H9 (cell line): ENCODE measurements at regions not wholly inside any gene's neighbourhood (a gene's known extent, or its start where the extent isn't known, plus 50 kb on each side); places are given as distances from the start of the nearest gene placed in this dataset.

Source experiments
- DNase-seq: peaks from one replicate; pipeline ENCODE4 v3.0.0-alpha.2; 2017
- H2AFZ ChIP-seq: one replicate; pipeline ENCODE4 v1.6.1; 2013; ENCODE audit warnings: mild to moderate bottlenecking, low read length, control low read depth, moderate library complexity
- H2AK5ac ChIP-seq: 2 replicates; pipeline ENCODE4 v1.6.1; 2013; ENCODE audit warnings: low read length, control low read depth, mixed read lengths; ENCODE audit not compliant: insufficient read length
- H2BK120ac ChIP-seq: one replicate; pipeline ENCODE4 v1.6.1; 2013; ENCODE audit warnings: low read depth, mild to moderate bottlenecking, low read length, control low read depth, inconsistent platforms; ENCODE audit not compliant: poor library complexity, severe bottlenecking
- H2BK12ac ChIP-seq: 2 replicates; pipeline ENCODE4 v1.6.1; 2013; ENCODE audit warnings: low read length, control low read depth, mixed read lengths, low read depth; ENCODE audit not compliant: insufficient read length
- H2BK15ac ChIP-seq: 2 replicates; pipeline ENCODE4 v1.6.1; 2013; ENCODE audit warnings: low read depth, low read length, control low read depth
- H2BK20ac ChIP-seq: one replicate; pipeline ENCODE4 v1.6.1; 2013; ENCODE audit warnings: low read depth, mild to moderate bottlenecking, low read length, control low read depth, inconsistent platforms; ENCODE audit not compliant: poor library complexity, severe bottlenecking
- H2BK5ac ChIP-seq: 2 replicates; pipeline ENCODE4 v1.6.1; 2013; ENCODE audit warnings: low read length, control low read depth, mixed read lengths; ENCODE audit not compliant: insufficient read length
- H3K14ac ChIP-seq: 2 replicates; pipeline ENCODE4 v1.6.1; 2013; ENCODE audit warnings: low read length, control low read depth; ENCODE audit not compliant: insufficient read depth
- H3K18ac ChIP-seq: 2 replicates; pipeline ENCODE4 v1.6.1; 2013; ENCODE audit warnings: low read depth, mild to moderate bottlenecking, mixed read lengths, low read length, control low read depth; ENCODE audit not compliant: insufficient read length
- H3K23ac ChIP-seq: 2 replicates; pipeline ENCODE4 v1.6.1; 2013; ENCODE audit warnings: low read length, control low read depth, mixed read lengths, low read depth; ENCODE audit not compliant: insufficient read length
- H3K23me2 ChIP-seq: 2 replicates; pipeline ENCODE4 v1.6.1; 2013; ENCODE audit warnings: low read depth, mild to moderate bottlenecking, mixed read lengths, low read length, control low read depth; ENCODE audit not compliant: insufficient read length, poor library complexity, severe bottlenecking
- H3K27ac ChIP-seq: 2 replicates; pipeline ENCODE4 v1.5.1; 2013; ENCODE audit warnings: low read length, control low read depth, mixed read lengths, low read depth; ENCODE audit not compliant: insufficient read length
- H3K27me3 ChIP-seq: 2 replicates; pipeline ENCODE4 v1.6.1; 2013; ENCODE audit warnings: low read length, control low read depth, inconsistent platforms; ENCODE audit not compliant: insufficient read depth
- H3K4ac ChIP-seq: 2 replicates; pipeline ENCODE4 v1.6.1; 2013; ENCODE audit warnings: low read depth, mild to moderate bottlenecking, control low read depth, inconsistent platforms, low read length, moderate library complexity
- H3K4me1 ChIP-seq: 2 replicates; pipeline ENCODE4 v1.6.1; 2013; ENCODE audit warnings: low read length, control low read depth, inconsistent platforms; ENCODE audit not compliant: insufficient read depth
- H3K4me2 ChIP-seq: 2 replicates; pipeline ENCODE4 v1.6.1; 2013; ENCODE audit warnings: low read length, control low read depth, mixed read lengths; ENCODE audit not compliant: insufficient read length, insufficient read depth
- H3K56ac ChIP-seq: 2 replicates; pipeline ENCODE4 v1.6.1; 2013; ENCODE audit warnings: low read depth, mild to moderate bottlenecking, mixed read lengths, low read length, control low read depth; ENCODE audit not compliant: insufficient read length
- H3K79me1 ChIP-seq: 2 replicates; pipeline ENCODE4 v1.6.1; 2013; ENCODE audit warnings: low read depth, mild to moderate bottlenecking, moderate library complexity, low read length, control low read depth, inconsistent platforms; ENCODE audit not compliant: insufficient read depth, poor library complexity, severe bottlenecking
- H3K79me2 ChIP-seq: 2 replicates; pipeline ENCODE4 v1.6.1; 2013; ENCODE audit warnings: low read length, control low read depth, inconsistent platforms; ENCODE audit not compliant: insufficient read depth
- H3K9ac ChIP-seq: 2 replicates; pipeline ENCODE4 v1.6.1; 2013; ENCODE audit warnings: low read length, control low read depth, mixed read lengths; ENCODE audit not compliant: insufficient read length; ENCODE audit errors: extremely low read depth
- H3K9me3 ChIP-seq: one replicate; pipeline ENCODE4 v1.6.1; 2013; ENCODE audit warnings: low read depth, low read length, inconsistent platforms; ENCODE audit not compliant: control insufficient read depth
- H3T11ph ChIP-seq: one replicate; pipeline ENCODE4 v1.6.1; 2013; ENCODE audit warnings: mild to moderate bottlenecking, low read length, control low read depth, inconsistent platforms
- H4K20me1 ChIP-seq: one replicate; pipeline ENCODE4 v1.6.1; 2013; ENCODE audit not compliant: control insufficient read depth, insufficient read length, insufficient read depth
- H4K5ac ChIP-seq: 2 replicates; pipeline ENCODE4 v1.6.1; 2013; ENCODE audit warnings: low read depth, mild to moderate bottlenecking, mixed read lengths, low read length, control low read depth; ENCODE audit not compliant: insufficient read length
- H4K8ac ChIP-seq: replicated peaks from 2 replicates; pipeline ENCODE4 v1.6.1; 2013; ENCODE audit warnings: low read length, control low read depth, mixed read lengths, low read depth; ENCODE audit not compliant: insufficient read length
- H4K91ac ChIP-seq: 2 replicates; pipeline ENCODE4 v1.6.1; 2013; ENCODE audit warnings: low read depth, mild to moderate bottlenecking, moderate library complexity, mixed read lengths, low read length, control low read depth; ENCODE audit not compliant: insufficient read length
- H3K27ac Mint-ChIP-seq, 3 experiments: 2 replicates in 2 of 3; 3 replicates in 1 of 3; pipeline ENCODE4 v1.8.0; 2020 to 2021; ENCODE audit warnings: mixed read lengths in 3 of 3, mild to moderate bottlenecking in 1 of 3, moderate library complexity in 1 of 3
- H3K27me3 Mint-ChIP-seq: 2 replicates; pipeline ENCODE4 v1.8.0; 2021; ENCODE audit warnings: low read depth, mild to moderate bottlenecking, moderate library complexity, mixed read lengths
- H3K36me3 Mint-ChIP-seq, 3 experiments: 2 replicates in 2 of 3; 3 replicates in 1 of 3; pipeline ENCODE4 v1.8.0; 2020 to 2021; ENCODE audit warnings: low read depth in 3 of 3, mixed read lengths in 3 of 3; ENCODE audit not compliant: insufficient read depth in 1 of 3
- H3K4me1 Mint-ChIP-seq, 2 experiments: 2 replicates each; pipeline ENCODE4 v1.8.0; 2020; ENCODE audit warnings: mixed read lengths in 2 of 2
- H3K4me3 Mint-ChIP-seq, 2 experiments: 2 replicates in 1 of 2; 3 replicates in 1 of 2; pipeline ENCODE4 v1.8.0; 2020 to 2021; ENCODE audit warnings: mild to moderate bottlenecking in 2 of 2, mixed read lengths in 2 of 2, moderate library complexity in 1 of 2
- H3K9me3 Mint-ChIP-seq, 2 experiments: 2 replicates in 1 of 2; 3 replicates in 1 of 2; pipeline ENCODE4 v1.8.0; 2020; ENCODE audit warnings: mild to moderate bottlenecking in 2 of 2, mixed read lengths in 2 of 2, moderate library complexity in 1 of 2
- TF ChIP-seq, protein P1 (sequence below): fragments of 200-600 bp; sonication (generic); conservative IDR thresholded peaks from 3 replicates; pipeline ENCODE4 v1.8.0; 2021; ENCODE audit warnings: antibody characterized with exemption, mild to moderate bottlenecking

GRCh38 chr12:118741194-118741593 is 240.1 kb upstream of the SRRM4 start:
- H3K79me1 ChIP-seq = no peaks in the 10 kb centered on the region
- no peaks in the 10 kb centered on the region for H3K9me3 ChIP-seq
- H4K8ac ChIP-seq = no peak overlapping the region
- H2BK20ac ChIP-seq = no peak overlapping the region
- H3K9me3 Mint-ChIP-seq = no peaks in the 10 kb centered on the region
- no peak overlapping the region for H3T11ph ChIP-seq
- H3K4me3 Mint-ChIP-seq = no peak overlapping the region
- TF ChIP-seq, protein P1, sequence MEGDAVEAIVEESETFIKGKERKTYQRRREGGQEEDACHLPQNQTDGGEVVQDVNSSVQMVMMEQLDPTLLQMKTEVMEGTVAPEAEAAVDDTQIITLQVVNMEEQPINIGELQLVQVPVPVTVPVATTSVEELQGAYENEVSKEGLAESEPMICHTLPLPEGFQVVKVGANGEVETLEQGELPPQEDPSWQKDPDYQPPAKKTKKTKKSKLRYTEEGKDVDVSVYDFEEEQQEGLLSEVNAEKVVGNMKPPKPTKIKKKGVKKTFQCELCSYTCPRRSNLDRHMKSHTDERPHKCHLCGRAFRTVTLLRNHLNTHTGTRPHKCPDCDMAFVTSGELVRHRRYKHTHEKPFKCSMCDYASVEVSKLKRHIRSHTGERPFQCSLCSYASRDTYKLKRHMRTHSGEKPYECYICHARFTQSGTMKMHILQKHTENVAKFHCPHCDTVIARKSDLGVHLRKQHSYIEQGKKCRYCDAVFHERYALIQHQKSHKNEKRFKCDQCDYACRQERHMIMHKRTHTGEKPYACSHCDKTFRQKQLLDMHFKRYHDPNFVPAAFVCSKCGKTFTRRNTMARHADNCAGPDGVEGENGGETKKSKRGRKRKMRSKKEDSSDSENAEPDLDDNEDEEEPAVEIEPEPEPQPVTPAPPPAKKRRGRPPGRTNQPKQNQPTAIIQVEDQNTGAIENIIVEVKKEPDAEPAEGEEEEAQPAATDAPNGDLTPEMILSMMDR = no peak
- H3K27ac ChIP-seq = no peak overlapping the region
- no peak for DNase-seq
- H4K5ac ChIP-seq = no peak overlapping the region
- H3K56ac ChIP-seq = no peak overlapping the region
- no peaks in the 10 kb centered on the region for H4K20me1 ChIP-seq
- no peaks in the 10 kb centered on the region for H3K36me3 Mint-ChIP-seq
- no peak overlapping the region for H2AK5ac ChIP-seq
- H2AFZ ChIP-seq = no peak overlapping the region
- peaks cover 4 to 9% of the 10 kb centered on the region in 2 experiments; a peak in 3 of 4 replicates for H3K4me1 Mint-ChIP-seq
- H3K4me1 ChIP-seq = no peaks in the 10 kb centered on the region
- H2BK12ac ChIP-seq = no peak overlapping the region
- H3K27me3 ChIP-seq = no peaks in the 10 kb centered on the region
- no peak overlapping the region for H3K18ac ChIP-seq
- H3K4me2 ChIP-seq = no peak overlapping the region
- H3K9ac ChIP-seq = no peak overlapping the region
- no peaks in the 10 kb centered on the region for H3K23me2 ChIP-seq
- no peaks in the 10 kb centered on the region for H3K79me2 ChIP-seq
- no peak overlapping the region for H2BK5ac ChIP-seq
- no peak overlapping the region for H3K23ac ChIP-seq
- H3K27ac Mint-ChIP-seq = no peak overlapping the region
- H4K91ac ChIP-seq = no peak overlapping the region
- no peak overlapping the region for H2BK120ac ChIP-seq
- no peak overlapping the region for H2BK15ac ChIP-seq
- H3K27me3 Mint-ChIP-seq = peaks cover 4% of the 10 kb centered on the region
- no peak overlapping the region for H3K14ac ChIP-seq
- H3K4ac ChIP-seq = no peak overlapping the region
